T-helper 2 cell treated with Interferon-gamma antibody and Interleukin-4, amounts not matched to agents 5 μg/mL and 100 μg/mL, for 36 hours (primary cell): ENCODE measurements at regions not wholly inside any gene's neighbourhood (a gene's known extent, or its start where the extent isn't known, plus 50 kb on each side); places are given as distances from the start of the nearest gene placed in this dataset.
A peak's percentile ranks its signal among the peaks of the same experiment; 100 is the strongest.

Experiments used
- DNase-seq: peaks from one replicate; pipeline ENCODE4 v3.0.0; 2021; ENCODE audit warnings: low spot score
- H3K27ac Mint-ChIP-seq: one replicate; pipeline ENCODE4 v1.8.0; 2021; ENCODE audit warnings: mild to moderate bottlenecking, mixed read lengths
- H3K27me3 Mint-ChIP-seq: one replicate; pipeline ENCODE4 v1.8.0; 2021; ENCODE audit warnings: low read depth, mixed read lengths
- H3K36me3 Mint-ChIP-seq: one replicate; pipeline ENCODE4 v1.8.0; 2021; ENCODE audit warnings: low read depth, mixed read lengths
- H3K4me1 Mint-ChIP-seq: one replicate; pipeline ENCODE4 v1.8.0; 2021; ENCODE audit warnings: low read depth, mixed read lengths
- H3K4me3 Mint-ChIP-seq: one replicate; pipeline ENCODE4 v1.8.0; 2022; ENCODE audit warnings: mild to moderate bottlenecking, moderate library complexity, mixed read lengths
- H3K9me3 Mint-ChIP-seq: one replicate; pipeline ENCODE4 v1.8.0; 2021; ENCODE audit warnings: mixed read lengths

- no peak for DNase-seq
- H3K4me1 Mint-ChIP-seq, result peaks cover 3% of the 10 kb centered on the region
- no peaks in the 10 kb centered on the region for H3K36me3 Mint-ChIP-seq
- no peaks in the 10 kb centered on the region for H3K27me3 Mint-ChIP-seq
- no peak overlapping the region for H3K4me3 Mint-ChIP-seq
- H3K27ac Mint-ChIP-seq, result peak overlapping the region; percentile 35
- H3K9me3 Mint-ChIP-seq, result peaks cover 5% of the 10 kb centered on the region
These were observed 96.9 kb upstream of the BHLHE23 start for GRCh38 chr20:63103402-63104311.

DNA sequence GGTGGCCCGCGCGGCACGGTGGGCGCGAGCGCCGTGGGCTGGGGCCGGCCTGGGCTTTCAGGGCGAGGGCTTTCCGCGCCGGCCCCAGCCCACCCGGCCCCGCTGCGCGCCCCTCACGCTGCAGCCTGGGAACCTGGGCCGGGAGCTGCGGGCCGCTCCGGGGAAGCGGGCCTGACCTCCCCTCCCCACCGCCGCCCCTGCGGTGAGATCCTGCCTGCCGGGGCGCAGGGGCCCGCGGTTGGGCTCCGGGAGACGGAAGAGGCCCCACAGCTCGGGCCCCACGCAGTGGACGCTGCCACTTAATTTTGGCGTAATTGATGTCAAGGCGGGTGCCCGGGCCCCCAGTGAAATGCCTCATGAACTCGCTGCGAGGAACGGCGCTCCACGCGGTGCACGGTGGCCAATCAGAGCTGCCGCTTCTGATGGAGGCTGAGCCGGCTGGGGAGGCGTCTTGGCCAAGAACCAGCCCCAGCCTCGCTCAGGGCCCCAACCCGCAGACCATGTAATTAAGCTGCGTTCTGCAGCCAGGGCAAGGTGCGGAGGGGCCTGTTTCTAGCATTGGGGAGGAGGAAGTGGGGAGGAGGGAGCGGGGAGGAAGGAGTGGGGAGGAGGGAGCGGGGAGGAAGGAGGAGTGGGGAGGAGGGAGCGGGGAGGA lies 96.1 kb upstream of the BHLHE23 start:
- no peaks in the 10 kb centered on the region for H3K27me3 Mint-ChIP-seq
- peaks cover 3% of the 10 kb centered on the region for H3K4me1 Mint-ChIP-seq
- peak overlapping the region; percentile 84 for H3K4me3 Mint-ChIP-seq
- no peaks in the 10 kb centered on the region for H3K9me3 Mint-ChIP-seq
- H3K27ac Mint-ChIP-seq, result peak overlapping the region; percentile 89
- no peaks in the 10 kb centered on the region for H3K36me3 Mint-ChIP-seq
- DNase-seq, result peak; percentile 49

- Mint-ChIP-seq H3K4me3 (peak overlapping the region; percentile 85), H3K27ac (peak overlapping the region; percentile 93), H3K27me3 (no peaks in the 10 kb centered on the region), H3K4me1 (peaks cover 3% of the 10 kb centered on the region), H3K9me3 (no peaks in the 10 kb centered on the region), H3K36me3 (no peaks in the 10 kb centered on the region)
- peak; percentile 60 for DNase-seq
These were observed 95.3 kb upstream of the BHLHE23 start for GRCh38 chr20:63101781-63102720.

DNA sequence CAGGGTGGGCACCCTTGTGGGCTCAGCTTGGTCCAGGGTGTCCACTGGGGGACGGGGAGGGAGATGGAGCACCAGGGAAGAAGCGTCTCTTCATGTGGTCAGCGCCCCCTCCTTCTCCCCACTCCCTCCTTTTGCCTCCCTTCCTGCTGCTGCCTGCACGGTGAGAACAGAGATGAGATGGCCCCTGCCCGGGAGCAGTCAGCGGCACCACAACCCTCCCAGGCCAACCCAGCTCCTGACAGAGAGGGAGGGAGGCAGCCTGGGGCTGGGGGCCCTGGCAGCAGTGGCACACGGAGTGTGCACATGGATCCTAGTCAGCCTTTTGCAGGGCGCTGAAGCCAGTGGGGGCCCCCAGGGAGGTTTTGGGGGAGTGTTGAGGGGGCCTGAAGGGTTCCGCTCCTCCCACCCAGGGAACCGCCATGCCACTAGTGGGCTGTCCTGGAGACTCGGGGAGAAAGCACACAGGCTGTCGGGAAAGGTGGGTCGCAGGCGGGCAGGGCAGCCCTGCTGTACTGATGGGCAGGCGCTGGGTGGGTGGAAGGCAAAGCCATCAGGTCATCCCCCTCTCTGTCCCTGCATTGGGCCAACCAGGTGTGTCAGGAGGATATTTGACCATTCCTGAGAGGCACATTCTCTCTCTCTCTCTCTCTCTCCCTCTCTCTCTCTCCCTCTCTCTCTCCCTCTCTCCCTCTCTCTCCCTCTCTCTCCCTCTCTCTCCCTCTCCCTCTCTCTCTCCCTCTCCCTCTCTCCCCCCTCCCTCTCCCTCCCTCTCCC lies 94.3 kb upstream of the BHLHE23 start:
- Mint-ChIP-seq H3K9me3 (no peaks in the 10 kb centered on the region), H3K27ac (peak overlapping the region; percentile 93), H3K4me1 (peaks cover 3% of the 10 kb centered on the region), H3K36me3 (no peaks in the 10 kb centered on the region), H3K4me3 (no peak overlapping the region), H3K27me3 (no peaks in the 10 kb centered on the region)
- DNase-seq, result no peak

DNA sequence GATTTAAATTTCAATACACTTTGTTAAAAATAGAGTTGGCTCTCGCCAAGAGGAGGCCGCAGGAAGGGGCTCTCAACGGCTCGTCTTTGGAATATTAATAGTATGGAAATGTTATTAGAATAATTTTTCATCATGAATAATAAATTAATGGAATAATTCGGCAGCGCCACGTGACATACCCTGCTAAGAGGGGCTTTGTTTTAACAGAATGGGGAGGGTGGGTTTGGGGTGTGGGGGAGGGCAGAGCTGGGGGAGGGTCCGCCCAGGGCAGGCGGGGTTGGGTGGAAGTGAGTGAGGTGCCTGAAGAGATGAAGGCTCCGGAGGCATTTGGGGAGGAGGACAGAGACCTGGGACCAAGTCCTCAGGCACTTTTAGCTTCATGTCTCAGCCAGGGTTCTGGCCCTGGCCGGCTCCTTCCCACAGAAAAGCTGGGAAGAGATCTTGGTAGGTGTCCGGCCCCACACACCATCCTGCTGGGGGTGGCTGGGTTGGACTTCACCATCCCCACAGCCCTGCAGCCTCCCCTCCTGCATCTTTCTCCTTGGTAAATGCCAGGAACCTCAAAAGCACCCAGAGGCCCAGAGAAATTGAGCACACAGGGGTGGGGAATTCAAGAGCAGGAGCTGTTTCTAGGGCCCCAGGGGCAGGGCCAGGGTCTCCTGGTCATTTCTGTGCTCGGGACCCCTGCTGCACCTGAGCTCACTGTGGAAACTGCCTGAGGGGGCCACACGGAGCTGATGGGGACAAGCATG lies 93.6 kb upstream of the BHLHE23 start:
- Mint-ChIP-seq H3K4me1 (peaks cover 3% of the 10 kb centered on the region), H3K4me3 (no peak overlapping the region), H3K27ac (no peak overlapping the region), H3K9me3 (no peaks in the 10 kb centered on the region), H3K36me3 (no peaks in the 10 kb centered on the region), H3K27me3 (no peaks in the 10 kb centered on the region)
- no peak for DNase-seq

- Mint-ChIP-seq H3K27ac (no peak overlapping the region), H3K27me3 (no peaks in the 10 kb centered on the region), H3K9me3 (no peaks in the 10 kb centered on the region), H3K36me3 (no peaks in the 10 kb centered on the region), H3K4me1 (peaks cover 3% of the 10 kb centered on the region), H3K4me3 (no peak overlapping the region)
- no peak for DNase-seq
These were observed 92.9 kb upstream of the BHLHE23 start for GRCh38 chr20:63099456-63100173.

DNA sequence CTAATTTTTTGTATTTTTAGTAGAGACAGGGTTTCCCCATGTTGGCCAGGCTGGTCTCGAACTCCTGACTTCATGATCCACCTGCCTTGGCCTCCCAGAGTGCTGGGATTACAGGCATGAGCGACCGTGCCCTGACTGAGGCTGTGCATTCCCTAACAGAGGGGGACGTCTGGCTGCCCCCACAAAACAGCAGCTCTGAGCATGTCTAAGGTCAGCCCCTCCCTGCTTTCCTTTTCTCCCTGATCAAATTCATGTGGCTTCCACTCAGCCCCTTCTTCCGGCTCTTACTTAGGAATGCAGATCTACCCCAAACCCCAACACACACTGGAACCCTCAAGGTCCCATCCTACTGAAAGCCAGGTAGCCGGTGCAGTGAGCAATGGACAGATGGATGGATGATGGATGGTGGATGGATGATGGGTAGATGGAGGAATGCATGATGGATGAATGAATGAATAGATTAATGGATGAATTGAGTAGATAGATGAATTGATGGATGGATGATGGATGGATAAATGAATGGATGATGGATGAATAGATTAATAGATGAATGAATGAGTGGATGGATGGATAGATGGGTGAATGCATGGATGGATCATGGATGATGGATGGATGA lies 91.5 kb upstream of the BHLHE23 start:
- Mint-ChIP-seq H3K27ac (no peak overlapping the region), H3K27me3 (no peaks in the 10 kb centered on the region), H3K36me3 (no peaks in the 10 kb centered on the region), H3K4me1 (peaks cover 3% of the 10 kb centered on the region), H3K9me3 (no peaks in the 10 kb centered on the region), H3K4me3 (no peak overlapping the region)
- DNase-seq, result no peak

DNA sequence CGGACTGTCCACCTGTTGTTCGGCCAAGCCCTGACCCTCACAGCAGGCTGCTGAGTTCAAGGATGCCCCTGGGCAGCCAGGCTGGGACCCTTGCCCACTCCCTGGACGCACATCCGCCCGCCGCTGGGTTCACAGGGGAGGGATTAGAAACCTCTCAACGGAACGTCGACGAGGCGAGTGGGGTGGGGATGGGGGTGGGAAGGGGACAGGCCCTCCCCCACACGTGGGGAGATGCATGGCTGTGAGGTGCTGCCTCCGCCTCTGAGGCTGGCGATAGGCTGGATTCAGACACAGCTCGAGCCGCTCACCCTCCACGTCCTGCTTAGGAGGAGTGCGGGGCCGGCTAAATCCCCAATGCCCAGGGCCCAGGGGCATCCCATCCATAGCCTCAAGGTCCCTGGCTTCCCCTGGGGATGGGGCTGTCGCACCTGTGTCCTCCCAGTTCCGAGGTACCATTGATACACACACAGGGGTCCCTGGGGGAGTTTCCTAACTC lies 90.6 kb upstream of the BHLHE23 start:
- no peak overlapping the region for H3K27ac Mint-ChIP-seq
- no peak overlapping the region for H3K4me3 Mint-ChIP-seq
- H3K4me1 Mint-ChIP-seq, result no peaks in the 10 kb centered on the region
- H3K9me3 Mint-ChIP-seq, result no peaks in the 10 kb centered on the region
- no peaks in the 10 kb centered on the region for H3K36me3 Mint-ChIP-seq
- no peak for DNase-seq
- no peaks in the 10 kb centered on the region for H3K27me3 Mint-ChIP-seq

- H3K9me3 Mint-ChIP-seq, result no peaks in the 10 kb centered on the region
- no peaks in the 10 kb centered on the region for H3K4me1 Mint-ChIP-seq
- H3K27me3 Mint-ChIP-seq, result no peaks in the 10 kb centered on the region
- no peak overlapping the region for H3K4me3 Mint-ChIP-seq
- H3K27ac Mint-ChIP-seq, result no peak overlapping the region
- H3K36me3 Mint-ChIP-seq, result no peaks in the 10 kb centered on the region
- no peak for DNase-seq
These were observed 90.0 kb upstream of the BHLHE23 start for GRCh38 chr20:63096681-63097335.

GRCh38 chr20:63095718-63096654 lies 89.2 kb upstream of the BHLHE23 start:
- Mint-ChIP-seq H3K4me1 (no peaks in the 10 kb centered on the region), H3K9me3 (no peaks in the 10 kb centered on the region), H3K27me3 (no peaks in the 10 kb centered on the region), H3K36me3 (no peaks in the 10 kb centered on the region), H3K4me3 (no peak overlapping the region), H3K27ac (no peak overlapping the region)
- DNase-seq, result no peak
